GM21825 (cell line): ENCODE measurements at regions not wholly inside any gene's neighbourhood (a gene's known extent, or its start where the extent isn't known, plus 50 kb on each side); places are given as distances from the start of the nearest gene placed in this dataset.
"Not testable (repeated sequence)": the region's sequence is repeated elsewhere in the genome, so short reads cannot be mapped to it uniquely, and the experiment has no call there.

Source experiments
- ATAC-seq: cut with Tn5 transposase; IDR thresholded peaks from one replicate; pipeline ENCODE4 v1.9.1; 2021; ENCODE audit warnings: mild to moderate bottlenecking, moderate library complexity; ENCODE audit not compliant: unreplicated experiment

- no peak for ATAC-seq
Measured at GRCh38 chr14:101301011-101301410, 260.3 kb upstream of the DIO3 start.

- not testable (repeated sequence) for ATAC-seq
Measured at GRCh38 chr14:101307162-101307561, 254.1 kb upstream of the DIO3 start.

- ATAC-seq = not testable (repeated sequence)
Measured at GRCh38 chr14:101311186-101311585, 250.1 kb upstream of the DIO3 start.

GRCh38 chr14:101313268-101313667 lies 248.0 kb upstream of the DIO3 start:
- ATAC-seq = no peak

GRCh38 chr14:101315802-101316296 lies 245.4 kb upstream of the DIO3 start:
- no peak for ATAC-seq

- no peak for ATAC-seq
Measured at GRCh38 chr14:101318271-101318670, 243.0 kb upstream of the DIO3 start.

GRCh38 chr14:101320396-101320795 lies 240.9 kb upstream of the DIO3 start:
- no peak for ATAC-seq

GRCh38 chr14:101322223-101322622 lies 239.1 kb upstream of the DIO3 start:
- no peak for ATAC-seq

- no peak for ATAC-seq
Measured at GRCh38 chr14:101323111-101323510, 238.2 kb upstream of the DIO3 start.

GRCh38 chr14:101323614-101324235 lies 237.6 kb upstream of the DIO3 start:
- ATAC-seq = not testable (repeated sequence)

GRCh38 chr14:101325319-101325718 lies 236.0 kb upstream of the DIO3 start:
- no peak for ATAC-seq

- ATAC-seq = no peak
Measured at GRCh38 chr14:101328412-101329028, 232.8 kb upstream of the DIO3 start.

GRCh38 chr14:101330416-101331140 lies 230.7 kb upstream of the DIO3 start:
- no peak for ATAC-seq

- no peak for ATAC-seq
Measured at GRCh38 chr14:101331141-101331525, 230.2 kb upstream of the DIO3 start.

- no peak for ATAC-seq
Measured at GRCh38 chr14:101331661-101332169, 229.6 kb upstream of the DIO3 start.

- ATAC-seq = no peak
Measured at GRCh38 chr14:101332281-101332680, 229.0 kb upstream of the DIO3 start.

GRCh38 chr14:101333335-101334280 lies 227.7 kb upstream of the DIO3 start:
- no peak for ATAC-seq

- no peak for ATAC-seq
Measured at GRCh38 chr14:101334656-101335055, 226.6 kb upstream of the DIO3 start.

- no peak for ATAC-seq
Measured at GRCh38 chr14:101335061-101335661, 226.1 kb upstream of the DIO3 start.

GRCh38 chr14:101336183-101336582 lies 225.1 kb upstream of the DIO3 start:
- ATAC-seq = no peak
